GM19467 (cell line): ENCODE measurements at regions not wholly inside any gene's neighbourhood (a gene's known extent, or its start where the extent isn't known, plus 50 kb on each side); places are given as distances from the start of the nearest gene placed in this dataset.
"Not testable (repeated sequence)": the region's sequence is repeated elsewhere in the genome, so short reads cannot be mapped to it uniquely, and the experiment has no call there.

ENCODE experiments used
- ATAC-seq: cut with Tn5 transposase; IDR thresholded peaks from one replicate; pipeline ENCODE4 v1.9.1; 2021; ENCODE audit warnings: mild to moderate bottlenecking, moderate library complexity; ENCODE audit not compliant: unreplicated experiment

GRCh38 chr15:92803536-92803851, 96.6 kb upstream of the CHD2 start:
- ATAC-seq = no peak

GRCh38 chr15:92803852-92804609, 96.1 kb upstream of the CHD2 start:
- no peak for ATAC-seq

GRCh38 chr15:92804610-92804936, 95.6 kb upstream of the CHD2 start:
- ATAC-seq = not testable (repeated sequence)

GRCh38 chr15:92805080-92805690, 94.9 kb upstream of the CHD2 start:
- no peak for ATAC-seq

GRCh38 chr15:92806171-92806570, 94.0 kb upstream of the CHD2 start:
- not testable (repeated sequence) for ATAC-seq

- ATAC-seq = no peak
Observed at GRCh38 chr15:92806763-92807162, 93.4 kb upstream of the CHD2 start.

- ATAC-seq = no peak
Observed at GRCh38 chr15:92807971-92808571, 92.1 kb upstream of the CHD2 start.

GRCh38 chr15:92808598-92809063, 91.5 kb upstream of the CHD2 start:
- ATAC-seq = peak; percentile 4

- peak; percentile 77 for ATAC-seq
Observed at GRCh38 chr15:92809064-92809879, 90.9 kb upstream of the CHD2 start.

GRCh38 chr15:92809880-92810361, 90.2 kb upstream of the CHD2 start:
- no peak for ATAC-seq

GRCh38 chr15:92810418-92811138, 89.5 kb upstream of the CHD2 start:
- ATAC-seq = no peak

GRCh38 chr15:92811148-92811913, 88.8 kb upstream of the CHD2 start:
- ATAC-seq = no peak

GRCh38 chr15:92812271-92812670, 87.9 kb upstream of the CHD2 start:
- ATAC-seq = no peak

- no peak for ATAC-seq
Observed at GRCh38 chr15:92813485-92813884, 86.6 kb upstream of the CHD2 start.

GRCh38 chr15:92817339-92817886, 82.7 kb upstream of the CHD2 start:
- no peak for ATAC-seq

- ATAC-seq = no peak
Observed at GRCh38 chr15:92818651-92819277, 81.4 kb upstream of the CHD2 start.

GRCh38 chr15:92819278-92820235, 80.6 kb upstream of the CHD2 start:
- no peak for ATAC-seq
